ENCODE measurements at regions not wholly inside any gene's neighbourhood (a gene's known extent, or its start where the extent isn't known, plus 50 kb on each side); places are given as distances from the start of the nearest gene placed in this dataset.

- TF ChIP-seq CTCF (conservative IDR thresholded peaks at IDR 0.05; ENCODE audit: low read length) (no peak), EZH2phosphoT487 (IDR thresholded peaks at IDR 0.05; ENCODE audit: borderline replicate concordance) (no peak)
Observed at GRCh38 chr15:100765467-100766241, 114.0 kb upstream of the ALDH1A3 start.
